ENCODE measurements at regions not wholly inside any gene's neighbourhood (a gene's known extent, or its start where the extent isn't known, plus 50 kb on each side); places are given as distances from the start of the nearest gene placed in this dataset.

- Histone ChIP-seq H3K9ac (ENCODE audit: insufficient read depth in 1 of 2, low read length in 2 of 2) (no peak overlapping the region), H3K4me3 (no peak overlapping the region), H3K27ac (ENCODE audit: low read depth in 1 of 2, low read length in 1 of 2) (no peak overlapping the region), H3K36me3 (ENCODE audit: control insufficient read depth in 4 of 4, insufficient read depth in 4 of 4, low read length in 4 of 4) (no peaks in the 10 kb centered on the region), H3K4me1 (ENCODE audit: control insufficient read depth in 5 of 5, insufficient read depth in 5 of 5, low read length in 5 of 5) (no peaks in the 10 kb centered on the region), H3K27me3 (ENCODE audit: control insufficient read depth in 3 of 3, insufficient read depth in 3 of 3, low read length in 2 of 3) (no peaks in the 10 kb centered on the region), H3K9me3 (ENCODE audit: control insufficient read depth in 4 of 4, insufficient read depth in 3 of 4, low read length in 3 of 4) (peaks cover 0 to 3% (median 0%) of the 10 kb centered on the region in 4 donors)
- DNase-seq: peak in 1 of 3 donors; percentile 25
- 21 to 35% methylated on average over 1 of the region's 1 CpG for WGBS, 2 donors
- no peak for TF ChIP-seq CTCF (IDR thresholded peaks at IDR 0.05; ENCODE audit: control extremely low read depth, extremely low read depth)
- ATAC-seq (ENCODE audit: insufficient read depth, low FRiP score): no peak
Observed at GRCh38 chr6:125393449-125393858, 91.7 kb upstream of the HDDC2 start.

DNA sequence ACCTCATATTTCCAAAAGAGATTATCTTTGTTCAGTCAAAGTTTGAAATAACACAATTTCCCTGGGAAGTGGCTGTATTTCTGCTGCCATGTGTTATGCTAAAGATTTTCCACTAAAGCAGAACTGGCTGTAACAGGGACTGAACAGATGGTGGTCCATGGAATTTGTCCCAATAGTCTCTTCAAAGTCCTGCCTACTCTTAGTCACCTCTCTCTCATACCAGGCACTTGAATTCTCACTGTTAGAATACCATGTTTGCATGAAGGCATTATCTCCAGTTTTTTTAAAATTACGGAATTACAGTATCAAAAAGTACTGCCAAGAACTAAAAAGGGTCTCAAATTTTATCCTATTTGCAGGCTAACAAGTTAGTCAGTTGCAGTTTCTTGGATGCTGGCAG, 105.0 kb upstream of the HDDC2 start:
- Histone ChIP-seq H3K27ac (ENCODE audit: low read depth in 1 of 2, low read length in 1 of 2) (no peak overlapping the region), H3K4me3 (no peak overlapping the region), H3K27me3 (ENCODE audit: control insufficient read depth in 3 of 3, insufficient read depth in 3 of 3, low read length in 2 of 3) (no peaks in the 10 kb centered on the region), H3K9me3 (ENCODE audit: control insufficient read depth in 4 of 4, insufficient read depth in 3 of 4, low read length in 3 of 4) (no peaks in the 10 kb centered on the region), H3K9ac (ENCODE audit: insufficient read depth in 1 of 2, low read length in 2 of 2) (no peak overlapping the region), H3K4me1 (ENCODE audit: control insufficient read depth in 5 of 5, insufficient read depth in 5 of 5, low read length in 5 of 5) (no peaks in the 10 kb centered on the region), H3K36me3 (ENCODE audit: control insufficient read depth in 4 of 4, insufficient read depth in 4 of 4, low read length in 4 of 4) (no peaks in the 10 kb centered on the region)
- 89 to 92% methylated on average over 1 of the region's 1 CpG for WGBS, 2 donors
- TF ChIP-seq CTCF (IDR thresholded peaks at IDR 0.05; ENCODE audit: control extremely low read depth, extremely low read depth): no peak
- DNase-seq (no peak), ATAC-seq (ENCODE audit: insufficient read depth, low FRiP score) (no peak)

GRCh38 chr6:125414507-125414906, 112.7 kb upstream of the HDDC2 start:
- H3K4me1 ChIP-seq (ENCODE audit: control insufficient read depth in 5 of 5, insufficient read depth in 5 of 5, low read length in 5 of 5): no peaks in the 10 kb centered on the region
- H3K27me3 ChIP-seq (ENCODE audit: control insufficient read depth in 3 of 3, insufficient read depth in 3 of 3, low read length in 2 of 3): no peaks in the 10 kb centered on the region
- H3K9ac ChIP-seq (ENCODE audit: insufficient read depth in 1 of 2, low read length in 2 of 2): no peak overlapping the region
- no peak for TF ChIP-seq CTCF (IDR thresholded peaks at IDR 0.05; ENCODE audit: control extremely low read depth, extremely low read depth)
- 80% methylated on average over 2 of the region's 2 CpGs for WGBS, 2 donors
- H3K4me3 ChIP-seq: no peak overlapping the region
- no peak overlapping the region for H3K27ac ChIP-seq (ENCODE audit: low read depth in 1 of 2, low read length in 1 of 2)
- H3K36me3 ChIP-seq (ENCODE audit: control insufficient read depth in 4 of 4, insufficient read depth in 4 of 4, low read length in 4 of 4): no peaks in the 10 kb centered on the region
- no peaks in the 10 kb centered on the region for H3K9me3 ChIP-seq (ENCODE audit: control insufficient read depth in 4 of 4, insufficient read depth in 3 of 4, low read length in 3 of 4)
- ATAC-seq (ENCODE audit: insufficient read depth, low FRiP score) (no peak), DNase-seq (no peak)

GRCh38 chr6:125415913-125416312, 114.1 kb upstream of the HDDC2 start:
- DNase-seq (no peak), ATAC-seq (ENCODE audit: insufficient read depth, low FRiP score) (no peak)
- no peaks in the 10 kb centered on the region for H3K9me3 ChIP-seq (ENCODE audit: control insufficient read depth in 4 of 4, insufficient read depth in 3 of 4, low read length in 3 of 4)
- TF ChIP-seq CTCF (IDR thresholded peaks at IDR 0.05; ENCODE audit: control extremely low read depth, extremely low read depth): no peak
- WGBS, 2 donors: 91 to 96% methylated on average over 1 of the region's 1 CpG
- H3K27ac ChIP-seq (ENCODE audit: low read depth in 1 of 2, low read length in 1 of 2): no peak overlapping the region
- H3K27me3 ChIP-seq (ENCODE audit: control insufficient read depth in 3 of 3, insufficient read depth in 3 of 3, low read length in 2 of 3): no peaks in the 10 kb centered on the region
- H3K4me1 ChIP-seq (ENCODE audit: control insufficient read depth in 5 of 5, insufficient read depth in 5 of 5, low read length in 5 of 5): no peaks in the 10 kb centered on the region
- no peak overlapping the region for H3K9ac ChIP-seq (ENCODE audit: insufficient read depth in 1 of 2, low read length in 2 of 2)
- no peak overlapping the region for H3K4me3 ChIP-seq
- H3K36me3 ChIP-seq (ENCODE audit: control insufficient read depth in 4 of 4, insufficient read depth in 4 of 4, low read length in 4 of 4): no peaks in the 10 kb centered on the region
